Stimulated activated effector memory CD8-positive, alpha-beta T cell treated with anti-CD3 and anti-CD28 coated beads, Interleukin-12 subunit alpha, Interleukin-12 subunit beta, amount 100 ng/mL, for 72 hours (primary cell): ENCODE measurements at regions not wholly inside any gene's neighbourhood (a gene's known extent, or its start where the extent isn't known, plus 50 kb on each side); places are given as distances from the start of the nearest gene placed in this dataset.
"Not testable (repeated sequence)": the region's sequence is repeated elsewhere in the genome, so short reads cannot be mapped to it uniquely, and the experiment has no call there.

ENCODE experiments used
- ATAC-seq: fragments of 150-1000 bp; cut with Tn5 transposase; 2 replicates; pipeline ENCODE4 v1.10.0; 2021
- DNase-seq, 2 donors: peaks; one replicate each; pipeline ENCODE4 v3.0.0; 2021 to 2022; ENCODE audit warnings: low spot score in 2 of 2
- H3K27ac Mint-ChIP-seq: one replicate; pipeline ENCODE4 v1.8.0; 2022; ENCODE audit warnings: mild to moderate bottlenecking, mixed read lengths
- H3K36me3 Mint-ChIP-seq: one replicate; pipeline ENCODE4 v1.8.0; 2022; ENCODE audit warnings: mild to moderate bottlenecking, mixed read lengths
- H3K4me1 Mint-ChIP-seq: one replicate; pipeline ENCODE4 v1.8.0; 2022; ENCODE audit warnings: mixed read lengths
- H3K4me3 Mint-ChIP-seq: one replicate; pipeline ENCODE4 v1.8.0; 2022; ENCODE audit warnings: mild to moderate bottlenecking, mixed read lengths
- H3K9me3 Mint-ChIP-seq: one replicate; pipeline ENCODE4 v1.8.0; 2022; ENCODE audit warnings: mixed read lengths

GRCh38 chr16:14002416-14002990 lies 68.6 kb upstream of the MRTFB start:
- H3K27ac Mint-ChIP-seq: no peak overlapping the region
- DNase-seq (no peak), ATAC-seq (no peak)
- H3K36me3 Mint-ChIP-seq: no peaks in the 10 kb centered on the region
- no peaks in the 10 kb centered on the region for H3K9me3 Mint-ChIP-seq
- H3K4me3 Mint-ChIP-seq: no peak overlapping the region
- H3K4me1 Mint-ChIP-seq: peaks cover 12% of the 10 kb centered on the region

GRCh38 chr16:14003074-14003570 lies 68.0 kb upstream of the MRTFB start:
- no peaks in the 10 kb centered on the region for H3K36me3 Mint-ChIP-seq
- no peak overlapping the region for H3K4me3 Mint-ChIP-seq
- ATAC-seq (no peak), DNase-seq (no peak)
- peaks cover 12% of the 10 kb centered on the region for H3K4me1 Mint-ChIP-seq
- no peak overlapping the region for H3K27ac Mint-ChIP-seq
- H3K9me3 Mint-ChIP-seq: no peaks in the 10 kb centered on the region

GRCh38 chr16:14004031-14004728 lies 66.9 kb upstream of the MRTFB start:
- ATAC-seq (no peak), DNase-seq (no peak)
- Mint-ChIP-seq H3K36me3 (no peaks in the 10 kb centered on the region), H3K4me3 (no peak overlapping the region), H3K27ac (no peak overlapping the region), H3K9me3 (no peaks in the 10 kb centered on the region), H3K4me1 (peaks cover 7% of the 10 kb centered on the region)

- Mint-ChIP-seq H3K4me1 (peaks cover 7% of the 10 kb centered on the region), H3K27ac (no peak overlapping the region), H3K9me3 (no peaks in the 10 kb centered on the region), H3K36me3 (no peaks in the 10 kb centered on the region), H3K4me3 (no peak overlapping the region)
- ATAC-seq: no peak
- DNase-seq: no peak
Observed at GRCh38 chr16:14004729-14005315, 66.3 kb upstream of the MRTFB start.

GRCh38 chr16:14005335-14005734 lies 65.8 kb upstream of the MRTFB start:
- H3K9me3 Mint-ChIP-seq: no peaks in the 10 kb centered on the region
- H3K36me3 Mint-ChIP-seq: no peaks in the 10 kb centered on the region
- no peak overlapping the region for H3K27ac Mint-ChIP-seq
- ATAC-seq (no peak), DNase-seq (no peak)
- H3K4me3 Mint-ChIP-seq: no peak overlapping the region
- H3K4me1 Mint-ChIP-seq: peaks cover 7% of the 10 kb centered on the region

- no peak overlapping the region for H3K4me3 Mint-ChIP-seq
- DNase-seq (no peak), ATAC-seq (peak; percentile 42)
- H3K4me1 Mint-ChIP-seq: peaks cover 7% of the 10 kb centered on the region
- no peaks in the 10 kb centered on the region for H3K36me3 Mint-ChIP-seq
- H3K27ac Mint-ChIP-seq: no peak overlapping the region
- H3K9me3 Mint-ChIP-seq: no peaks in the 10 kb centered on the region
Observed at GRCh38 chr16:14007450-14007849, 63.7 kb upstream of the MRTFB start.

GRCh38 chr16:14011001-14011400 lies 60.1 kb upstream of the MRTFB start:
- H3K36me3 Mint-ChIP-seq: no peaks in the 10 kb centered on the region

GRCh38 chr16:14011846-14012245 lies 59.3 kb upstream of the MRTFB start:
- H3K27ac Mint-ChIP-seq: no peak overlapping the region

More at GRCh38 chr16:14011001-14011400, 60.1 kb upstream of the MRTFB start:
- Mint-ChIP-seq H3K27ac (no peak overlapping the region), H3K9me3 (no peaks in the 10 kb centered on the region), H3K4me1 (no peaks in the 10 kb centered on the region), H3K4me3 (no peak overlapping the region)
- DNase-seq: no peak
- ATAC-seq: no peak

GRCh38 chr16:14013145-14013570 lies 58.0 kb upstream of the MRTFB start:
- DNase-seq (no peak), ATAC-seq (no peak)
- H3K4me3 Mint-ChIP-seq: no peak overlapping the region
- H3K27ac Mint-ChIP-seq: no peak overlapping the region
- no peaks in the 10 kb centered on the region for H3K4me1 Mint-ChIP-seq
- no peaks in the 10 kb centered on the region for H3K9me3 Mint-ChIP-seq
- H3K36me3 Mint-ChIP-seq: no peaks in the 10 kb centered on the region

More at GRCh38 chr16:14011846-14012245, 59.3 kb upstream of the MRTFB start:
- Mint-ChIP-seq H3K9me3 (no peaks in the 10 kb centered on the region), H3K36me3 (no peaks in the 10 kb centered on the region), H3K4me1 (no peaks in the 10 kb centered on the region), H3K4me3 (no peak overlapping the region)
- ATAC-seq (no peak), DNase-seq (no peak)

GRCh38 chr16:14013571-14014283 lies 57.4 kb upstream of the MRTFB start:
- no peaks in the 10 kb centered on the region for H3K4me1 Mint-ChIP-seq
- ATAC-seq: no peak
- no peaks in the 10 kb centered on the region for H3K9me3 Mint-ChIP-seq
- H3K4me3 Mint-ChIP-seq: no peak overlapping the region
- H3K27ac Mint-ChIP-seq: no peak overlapping the region
- H3K36me3 Mint-ChIP-seq: no peaks in the 10 kb centered on the region
- no peak for DNase-seq

- Mint-ChIP-seq H3K27ac (no peak overlapping the region), H3K4me1 (no peaks in the 10 kb centered on the region), H3K36me3 (no peaks in the 10 kb centered on the region), H3K4me3 (no peak overlapping the region), H3K9me3 (no peaks in the 10 kb centered on the region)
- no peak for ATAC-seq
- no peak for DNase-seq
Observed at GRCh38 chr16:14014284-14014625, 56.9 kb upstream of the MRTFB start.

- no peak overlapping the region for H3K27ac Mint-ChIP-seq
- DNase-seq (no peak), ATAC-seq (no peak)
- no peaks in the 10 kb centered on the region for H3K36me3 Mint-ChIP-seq
- H3K4me3 Mint-ChIP-seq: no peak overlapping the region
- no peaks in the 10 kb centered on the region for H3K4me1 Mint-ChIP-seq
- H3K9me3 Mint-ChIP-seq: no peaks in the 10 kb centered on the region
Observed at GRCh38 chr16:14015033-14015432, 56.1 kb upstream of the MRTFB start.

GRCh38 chr16:14015461-14015860 lies 55.7 kb upstream of the MRTFB start:
- DNase-seq (no peak), ATAC-seq (no peak)
- Mint-ChIP-seq H3K4me1 (no peaks in the 10 kb centered on the region), H3K36me3 (no peaks in the 10 kb centered on the region), H3K27ac (no peak overlapping the region), H3K9me3 (no peaks in the 10 kb centered on the region), H3K4me3 (no peak overlapping the region)

- no peak overlapping the region for H3K27ac Mint-ChIP-seq
- ATAC-seq: no peak
- no peak for DNase-seq
Observed at GRCh38 chr16:14015948-14016347, 55.2 kb upstream of the MRTFB start.

GRCh38 chr16:14016362-14016761 lies 54.8 kb upstream of the MRTFB start:
- not testable (repeated sequence) for H3K4me3 Mint-ChIP-seq, H3K9me3 Mint-ChIP-seq, H3K27ac Mint-ChIP-seq, ATAC-seq, DNase-seq, H3K36me3 Mint-ChIP-seq, H3K4me1 Mint-ChIP-seq

More at GRCh38 chr16:14015948-14016347, 55.2 kb upstream of the MRTFB start:
- Mint-ChIP-seq H3K4me3 (no peak overlapping the region), H3K36me3 (no peaks in the 10 kb centered on the region), H3K4me1 (no peaks in the 10 kb centered on the region), H3K9me3 (no peaks in the 10 kb centered on the region)
